A549 (cell line): ENCODE measurements at regions not wholly inside any gene's neighbourhood (a gene's known extent, or its start where the extent isn't known, plus 50 kb on each side); places are given as distances from the start of the nearest gene placed in this dataset.
"Not testable (repeated sequence)": the region's sequence is repeated elsewhere in the genome, so short reads cannot be mapped to it uniquely, and the experiment has no call there.

Experiments used
- ATAC-seq, 2 experiments: fragments of 200-7000 bp in 1 of 2; fragments of >200 bp in 1 of 2; cut with Nextera tagmentation in 1 of 2; cut with Tn5 transposase in 1 of 2; 3 replicates each; pipeline versions ENCODE4 v1.8.0 to v1.9.1; 2018 to 2020; ENCODE audit warnings: mild to moderate bottlenecking in 1 of 2, moderate library complexity in 1 of 2
- CTCF ChIA-PET: fragments of 300-600 bp; sonication (Branson Sonifier 250); formaldehyde crosslinking; extraction: SDS; loops from one replicate; lab custom pipeline; 2021; ENCODE audit warnings: antibody characterized with exemption, inconsistent platforms; lab: Yijun Ruan, JAX
- POLR2A ChIA-PET: fragments of 350-600 bp; formaldehyde crosslinking; extraction: SDS; loops from one replicate; lab custom pipeline; 2021; ENCODE audit warnings: antibody characterized with exemption, inconsistent platforms; lab: Yijun Ruan, JAX
- DNase-seq, 2 experiments: peaks; one replicate each; pipeline versions ENCODE4 v3.0.0 to v3.0.0-alpha.2; 2011 to 2016; ENCODE audit warnings: low read depth in 1 of 2, low spot score in 1 of 2
- FAIRE-seq: peaks from 2 replicates; lab custom pipeline; 2011; peaks lifted over from hg19 to GRCh38; lab: Jason Lieb, UNC
- H3K27ac ChIP-seq, 2 experiments: fragments of >200 bp; sonication (Bioruptor Twin); formaldehyde crosslinking; 3 replicates each; pipeline ENCODE4 v1.5.1; 2016 to 2017
- H3K4me1 ChIP-seq: fragments of >200 bp; sonication (Bioruptor Twin); formaldehyde crosslinking; 3 replicates; pipeline ENCODE4 v1.6.1; 2016
- H3K4me2 ChIP-seq: fragments of >200 bp; sonication (Bioruptor Twin); formaldehyde crosslinking; 3 replicates; pipeline ENCODE4 v1.6.1; 2016
- H3K4me3 ChIP-seq: fragments of >200 bp; sonication (Bioruptor Twin); formaldehyde crosslinking; 3 replicates; pipeline ENCODE4 v1.5.1; 2016
- H3K9me3 ChIP-seq: fragments of >200 bp; sonication (Bioruptor Twin); formaldehyde crosslinking; 3 replicates; pipeline ENCODE4 v1.6.1; 2016
- ATOH8 ChIP-seq: fragments of 250-450 bp; sonication (Bioruptor Pico); IDR thresholded peaks from 2 replicates; pipeline ENCODE4 v1.5.0; 2020; ENCODE audit warnings: low read depth, mild to moderate bottlenecking, moderate library complexity
- BCL3 ChIP-seq: fragments of >200 bp; sonication (Bioruptor Twin); formaldehyde crosslinking; IDR thresholded peaks from 3 replicates; pipeline ENCODE4 v1.6.1; 2016
- CBX8 ChIP-seq: fragments of 200-600 bp; sonication (generic); IDR thresholded peaks from 2 replicates; pipeline ENCODE4 v1.6.1; 2016
- CHD2 ChIP-seq: fragments of 150-350 bp; IDR thresholded peaks from 2 replicates; pipeline ENCODE4 v1.6.1; 2014; ENCODE audit warnings: low read length; ENCODE audit not compliant: partially characterized antibody
- CHD4 ChIP-seq: fragments of 200-600 bp; sonication (generic); IDR thresholded peaks from 2 replicates; pipeline ENCODE4 v1.6.1; 2016; ENCODE audit warnings: antibody characterized with exemption, mild to moderate bottlenecking, borderline replicate concordance
- CTCF ChIP-seq: fragments of >200 bp; sonication (Bioruptor Twin); formaldehyde crosslinking; IDR thresholded peaks from 3 replicates; pipeline ENCODE4 v1.5.1; 2016
- EHMT2 ChIP-seq: fragments of 200-600 bp; sonication (generic); IDR thresholded peaks from 2 replicates; pipeline ENCODE4 v1.6.1; 2016; ENCODE audit warnings: antibody characterized with exemption, low read depth, mild to moderate bottlenecking, moderate library complexity
- ELK1 ChIP-seq: fragments of 150-350 bp; IDR thresholded peaks from 2 replicates; pipeline ENCODE4 v1.6.1; 2014; ENCODE audit warnings: low read depth, mild to moderate bottlenecking, low read length
- EP300 ChIP-seq, 2 experiments: fragments of >200 bp; sonication (Bioruptor Twin); formaldehyde crosslinking; IDR thresholded peaks; 2 replicates in 1 of 2; 3 replicates in 1 of 2; pipeline ENCODE4 v1.6.1; 2016 to 2017
- ESRRA ChIP-seq: fragments of 150-350 bp; IDR thresholded peaks from 2 replicates; pipeline ENCODE4 v1.6.1; 2014; ENCODE audit warnings: mild to moderate bottlenecking, low read length, borderline replicate concordance
- GATA3 ChIP-seq: IDR thresholded peaks from 2 replicates; pipeline ENCODE4 v1.6.1; 2012; ENCODE audit warnings: borderline replicate concordance
- HDAC2 ChIP-seq: fragments of 200-600 bp; sonication (generic); IDR thresholded peaks from 2 replicates; pipeline ENCODE4 v1.6.1; 2016
- HES2 ChIP-seq: fragments of >200 bp; sonication (Bioruptor Twin); formaldehyde crosslinking; IDR thresholded peaks from 2 replicates; pipeline ENCODE4 v1.6.1; 2016
- HOXB13 ChIP-seq: fragments of 250-450 bp; sonication (Bioruptor Pico); IDR thresholded peaks from 2 replicates; pipeline ENCODE4 v1.5.0; 2020; ENCODE audit warnings: low read depth, mild to moderate bottlenecking, moderate library complexity
- HOXB5 ChIP-seq: fragments of 250-450 bp; sonication (Bioruptor Pico); IDR thresholded peaks from 2 replicates; pipeline ENCODE4 v1.5.0; 2020; ENCODE audit warnings: mild to moderate bottlenecking, moderate library complexity
- JUNB ChIP-seq: fragments of >200 bp; sonication (Bioruptor Twin); formaldehyde crosslinking; IDR thresholded peaks from 2 replicates; pipeline ENCODE4 v1.6.1; 2016
- KDM1A ChIP-seq: fragments of 200-600 bp; sonication (generic); IDR thresholded peaks from 2 replicates; pipeline ENCODE4 v1.6.1; 2016; ENCODE audit warnings: low read depth, mild to moderate bottlenecking
- MAFK ChIP-seq: fragments of 450-650 bp; IDR thresholded peaks from 2 replicates; pipeline ENCODE4 v1.6.1; 2014; ENCODE audit not compliant: partially characterized antibody
- NR3C1 ChIP-seq: fragments of >200 bp; sonication (Bioruptor Twin); formaldehyde crosslinking; IDR thresholded peaks from 3 replicates; pipeline ENCODE4 v1.6.1; 2017
- PHF8 ChIP-seq: fragments of 200-600 bp; sonication (generic); IDR thresholded peaks from 2 replicates; pipeline ENCODE4 v1.6.1; 2016; ENCODE audit warnings: low read depth, mild to moderate bottlenecking, antibody characterized with exemption, moderate library complexity, borderline replicate concordance
- RAD21 ChIP-seq, 2 experiments: fragments of >200 bp in 1 of 2; sonication (Bioruptor Twin) in 1 of 2; formaldehyde crosslinking in 1 of 2; IDR thresholded peaks in 1 of 2; conservative IDR thresholded peaks in 1 of 2; 2 replicates in 1 of 2; 3 replicates in 1 of 2; pipeline ENCODE4 v1.6.1; 2012 to 2018; ENCODE audit warnings: inconsistent platforms in 1 of 2
- RARB ChIP-seq: fragments of 250-450 bp; sonication (Bioruptor Pico); IDR thresholded peaks from 2 replicates; pipeline ENCODE4 v1.8.0; 2021; ENCODE audit warnings: mild to moderate bottlenecking, moderate library complexity
- RCOR1 ChIP-seq: fragments of 150-350 bp; IDR thresholded peaks from 2 replicates; pipeline ENCODE4 v1.6.1; 2014; ENCODE audit warnings: antibody characterized with exemption, low read length, low read depth
- SREBF2 ChIP-seq: fragments of 450-650 bp; IDR thresholded peaks from 2 replicates; pipeline ENCODE4 v1.6.1; 2014; ENCODE audit warnings: mild to moderate bottlenecking, moderate library complexity
- ZC3H11A ChIP-seq: fragments of 450-650 bp; IDR thresholded peaks from 2 replicates; pipeline ENCODE4 v1.6.1; 2014; ENCODE audit warnings: antibody characterized with exemption, mild to moderate bottlenecking
- ZFP36 ChIP-seq: fragments of 450-650 bp; IDR thresholded peaks from 2 replicates; pipeline ENCODE4 v1.6.1; 2014; ENCODE audit warnings: borderline replicate concordance; ENCODE audit not compliant: partially characterized antibody
- WGBS: methylation state at CpG from one replicate; pipeline ENCODE4 v1.1.6; 2017; ENCODE audit errors: missing lambda C conversion rate; 5-methylcytosine and 5-hydroxymethylcytosine counted together

- FAIRE-seq (no peak), DNase-seq (no peak), ATAC-seq (no peak)
- no peak for TF ChIP-seq JUNB
- TF ChIP-seq GATA3, result no peak
- no peak for TF ChIP-seq CHD4
- TF ChIP-seq CBX8, result no peak
- TF ChIP-seq SREBF2, result no peak
- TF ChIP-seq EP300 (IDR thresholded peaks at IDR 0.05), result no peak
- TF ChIP-seq ELK1, result no peak
- no peak for TF ChIP-seq BCL3
- no peak for TF ChIP-seq ESRRA
- no peak for TF ChIP-seq EHMT2
- TF ChIP-seq RAD21 (conservative IDR thresholded peaks at IDR 0.05 in 1 of 2, IDR thresholded peaks at IDR 0.05 in 1 of 2), result no peak
- H3K4me3 ChIP-seq, result no peak overlapping the region
- ChIA-PET POLR2A (no interaction called here), CTCF (no interaction called here)
- no peak overlapping the region for H3K27ac ChIP-seq
- H3K9me3 ChIP-seq, result no peaks in the 10 kb centered on the region
- H3K4me1 ChIP-seq, result no peaks in the 10 kb centered on the region
- WGBS, result 3% methylated on average over 3 of the region's 3 CpGs
- no peak overlapping the region for H3K4me2 ChIP-seq
These were observed 208.3 kb upstream of the RIMS1 start for GRCh38 chr6:71678091-71678490.

GRCh38 chr6:71681234-71681867 lies 205.0 kb upstream of the RIMS1 start:
- FAIRE-seq, result no peak
- ATAC-seq, result no peak
- POLR2A ChIA-PET, result no interaction called here
- H3K4me3 ChIP-seq, result no peak overlapping the region
- no peaks in the 10 kb centered on the region for H3K9me3 ChIP-seq
- no peaks in the 10 kb centered on the region for H3K4me1 ChIP-seq
- no peak overlapping the region for H3K4me2 ChIP-seq
- 4% methylated on average over 2 of the region's 2 CpGs for WGBS
- no peak for TF ChIP-seq CHD2
- TF ChIP-seq HES2, result no peak
- TF ChIP-seq HOXB13, result no peak
- no peak for TF ChIP-seq HDAC2
- no peak for TF ChIP-seq JUNB
- no peak for TF ChIP-seq RARB (CRISPR knock-in tag)
- TF ChIP-seq MAFK, result no peak
- no peak for TF ChIP-seq RAD21 (conservative IDR thresholded peaks at IDR 0.05 in 1 of 2, IDR thresholded peaks at IDR 0.05 in 1 of 2)
- TF ChIP-seq RCOR1, result no peak
- TF ChIP-seq EHMT2, result no peak
- TF ChIP-seq CTCF, result no peak
- TF ChIP-seq ZC3H11A, result no peak
- TF ChIP-seq HOXB5 (CRISPR knock-in tag), result no peak
- no peak for TF ChIP-seq PHF8
- no peak for TF ChIP-seq ATOH8
- no peak for TF ChIP-seq ZFP36
- TF ChIP-seq NR3C1, result no peak
- no peak for TF ChIP-seq BCL3
- no peak for TF ChIP-seq KDM1A
- no peak for TF ChIP-seq ELK1
- TF ChIP-seq, all 56 proteins: peak for 0
- DNase-seq, result no peak
- CTCF ChIA-PET, result interaction anchor here (1.6 kb wide), 1 partner anchor 8 kb away, joined by 4 read pairs; no protein-coding TSS in a partner anchor
- no peak overlapping the region for H3K27ac ChIP-seq

GRCh38 chr6:71686021-71686677 lies 200.2 kb upstream of the RIMS1 start:
- ATAC-seq, H3K4me3 ChIP-seq, H3K4me1 ChIP-seq, CTCF ChIA-PET, H3K27ac ChIP-seq, DNase-seq, H3K4me2 ChIP-seq, H3K9me3 ChIP-seq, POLR2A ChIA-PET, FAIRE-seq: not testable (repeated sequence)
- 51% methylated on average over 17 of the region's 23 CpGs for WGBS
